IMR-90 (cell line): ENCODE measurements at regions not wholly inside any gene's neighbourhood (a gene's known extent, or its start where the extent isn't known, plus 50 kb on each side); places are given as distances from the start of the nearest gene placed in this dataset.

Source experiments
- ATAC-seq: fragments of 200-7000 bp; cut with Tn5 transposase; 2 replicates; pipeline ENCODE4 v1.9.1; 2020; ENCODE audit warnings: low read depth, mild to moderate bottlenecking, moderate library complexity
- BruUV-seq: library from RNA; stranded (reverse); fragments of 400-500 nt; replicated peaks from 2 replicates; lab custom pipeline; 2021; lab: Mats Ljungman, UMichigan
- CTCF ChIA-PET: fragments of 300-600 bp; formaldehyde crosslinking; extraction: SDS; loops from one replicate; lab custom pipeline; 2021; ENCODE audit warnings: antibody characterized with exemption; lab: Yijun Ruan, JAX
- POLR2A ChIA-PET: fragments of 300-600 bp; sonication (Branson Sonifier 250); formaldehyde crosslinking; loops from one replicate; lab custom pipeline; 2022; ENCODE audit warnings: antibody characterized with exemption; ENCODE audit not compliant: unreplicated experiment; lab: Charles Lee
- DNase-seq: peaks from one replicate; pipeline ENCODE4 v3.0.0; 2013
- H2AFZ ChIP-seq: replicated peaks from 2 replicates; pipeline ENCODE3; 2013; ENCODE audit warnings: low read length, mild to moderate bottlenecking; ENCODE audit not compliant: poor library complexity
- H2AK5ac ChIP-seq: 2 replicates; pipeline ENCODE4 v1.6.1; 2013; ENCODE audit warnings: low read depth, low read length, inconsistent platforms
- H2AK9ac ChIP-seq: replicated peaks from 2 replicates; pipeline ENCODE3; 2013; ENCODE audit warnings: mild to moderate bottlenecking, low read depth, low read length, moderate library complexity; ENCODE audit not compliant: poor library complexity
- H2BK120ac ChIP-seq: 2 replicates; pipeline ENCODE4 v1.6.1; 2013; ENCODE audit warnings: low read depth, low read length, inconsistent platforms
- H2BK15ac ChIP-seq: 3 replicates; pipeline ENCODE4 v1.6.1; 2013; ENCODE audit warnings: low read depth, low read length, inconsistent platforms
- H2BK20ac ChIP-seq: 2 replicates; pipeline ENCODE4 v1.6.1; 2013; ENCODE audit warnings: low read depth, mild to moderate bottlenecking, inconsistent platforms, low read length, moderate library complexity
- H2BK5ac ChIP-seq: 2 replicates; pipeline ENCODE4 v1.6.1; 2013; ENCODE audit warnings: mild to moderate bottlenecking, low read depth, low read length, inconsistent platforms; ENCODE audit not compliant: poor library complexity, severe bottlenecking
- H3K14ac ChIP-seq: replicated peaks from 2 replicates; pipeline ENCODE4 v1.6.1; 2013; ENCODE audit warnings: low read depth, low read length, inconsistent platforms
- H3K18ac ChIP-seq: 2 replicates; pipeline ENCODE4 v1.6.1; 2013; ENCODE audit warnings: low read depth, low read length, control low read depth
- H3K23ac ChIP-seq: 2 replicates; pipeline ENCODE4 v1.6.1; 2013; ENCODE audit warnings: low read depth, low read length, inconsistent platforms
- H3K27ac ChIP-seq: 2 replicates; pipeline ENCODE4 v1.5.1; 2013; ENCODE audit warnings: mild to moderate bottlenecking, control low read depth, low read length; ENCODE audit not compliant: insufficient read depth
- H3K27me3 ChIP-seq: 2 replicates; pipeline ENCODE4 v1.6.1; 2013; ENCODE audit warnings: low read length; ENCODE audit not compliant: control insufficient read depth, insufficient read depth
- H3K36me3 ChIP-seq: 2 replicates; pipeline ENCODE4 v1.6.1; 2013; ENCODE audit warnings: low read length, mixed read lengths; ENCODE audit not compliant: control insufficient read depth, insufficient read depth
- H3K4ac ChIP-seq: 2 replicates; pipeline ENCODE4 v1.6.1; 2013; ENCODE audit warnings: low read depth, low read length, inconsistent platforms
- H3K4me1 ChIP-seq: 2 replicates; pipeline ENCODE4 v1.6.1; 2013; ENCODE audit warnings: low read length, mixed read lengths; ENCODE audit not compliant: control insufficient read depth, insufficient read depth
- H3K4me2 ChIP-seq: 2 replicates; pipeline ENCODE4 v1.6.1; 2013; ENCODE audit warnings: low read depth, mild to moderate bottlenecking, control low read depth, low read length, moderate library complexity
- H3K4me3 ChIP-seq: 2 replicates; pipeline ENCODE4 v1.5.1; 2013; ENCODE audit warnings: low read depth, mild to moderate bottlenecking, control low read depth, low read length, moderate library complexity; ENCODE audit not compliant: insufficient read depth
- H3K56ac ChIP-seq: 2 replicates; pipeline ENCODE4 v1.6.1; 2013; ENCODE audit warnings: low read length, inconsistent platforms; ENCODE audit not compliant: insufficient read depth; ENCODE audit errors: extremely low read depth
- H3K79me1 ChIP-seq, 2 experiments: 2 replicates each; pipeline ENCODE4 v1.6.1; 2013; ENCODE audit warnings: low read length in 2 of 2, inconsistent platforms in 1 of 2, low read depth in 1 of 2
- H3K9ac ChIP-seq: 2 replicates; pipeline ENCODE4 v1.6.1; 2013; ENCODE audit warnings: low read depth, low read length, control low read depth
- H3K9me1 ChIP-seq: 2 replicates; pipeline ENCODE4 v1.6.1; 2013; ENCODE audit warnings: low read length, inconsistent platforms; ENCODE audit not compliant: insufficient read depth
- H3K9me3 ChIP-seq: 2 replicates; pipeline ENCODE4 v1.6.1; 2013; ENCODE audit warnings: low read length; ENCODE audit not compliant: control insufficient read depth, insufficient read depth
- H4K20me1 ChIP-seq: 2 replicates; pipeline ENCODE4 v1.6.1; 2013; ENCODE audit warnings: low read length, inconsistent platforms; ENCODE audit not compliant: insufficient read depth
- H4K5ac ChIP-seq: 2 replicates; pipeline ENCODE4 v1.6.1; 2013; ENCODE audit warnings: mild to moderate bottlenecking, low read depth, low read length, control low read depth
- H4K8ac ChIP-seq, 2 experiments: 2 replicates each; pipeline ENCODE4 v1.6.1; 2013; ENCODE audit warnings: low read depth in 2 of 2, low read length in 2 of 2, control low read depth in 1 of 2, inconsistent platforms in 1 of 2
- H4K91ac ChIP-seq: 2 replicates; pipeline ENCODE4 v1.6.1; 2013; ENCODE audit warnings: low read depth, low read length, inconsistent platforms; ENCODE audit not compliant: insufficient read depth
- BHLHE40 ChIP-seq: fragments of 150-350 bp; IDR thresholded peaks from 2 replicates; pipeline ENCODE4 v1.6.1; 2016; ENCODE audit warnings: mild to moderate bottlenecking, low read depth, low read length
- CEBPB ChIP-seq: IDR thresholded peaks from 2 replicates; pipeline ENCODE4 v1.6.1; 2012; ENCODE audit warnings: low read depth, low read length, improper control_type of control experiment
- CHD1 ChIP-seq: IDR thresholded peaks from 2 replicates; pipeline ENCODE4 v1.6.1; 2012; ENCODE audit warnings: low read depth, low read length, improper control_type of control experiment
- ELK1 ChIP-seq: fragments of 150-350 bp; IDR thresholded peaks from 2 replicates; pipeline ENCODE4 v1.6.1; 2016; ENCODE audit warnings: low read depth, mild to moderate bottlenecking, low read length, moderate library complexity, borderline replicate concordance
- FOS ChIP-seq: fragments of 150-350 bp; IDR thresholded peaks from 2 replicates; pipeline ENCODE4 v1.6.1; 2016; ENCODE audit warnings: low read depth, low read length
- MAFK ChIP-seq: IDR thresholded peaks from 2 replicates; pipeline ENCODE4 v1.6.1; 2012; ENCODE audit warnings: low read depth, low read length, improper control_type of control experiment
- MAZ ChIP-seq: IDR thresholded peaks from 2 replicates; pipeline ENCODE4 v1.6.1; 2012; ENCODE audit warnings: low read depth, mild to moderate bottlenecking, low read length, improper control_type of control experiment, moderate library complexity, borderline replicate concordance
- NFE2L2 ChIP-seq: fragments of 150-350 bp; IDR thresholded peaks from 2 replicates; pipeline ENCODE4 v1.6.1; 2016; ENCODE audit warnings: low read depth, mild to moderate bottlenecking, low read length
- POLR2A ChIP-seq: IDR thresholded peaks from 2 replicates; pipeline ENCODE4 v1.6.1; 2012; ENCODE audit warnings: mild to moderate bottlenecking, low read depth, low read length
- RAD21 ChIP-seq: IDR thresholded peaks from 2 replicates; pipeline ENCODE4 v1.6.1; 2012; ENCODE audit warnings: low read length, improper control_type of control experiment
- RFX5 ChIP-seq: IDR thresholded peaks from 2 replicates; pipeline ENCODE4 v1.8.0; 2012; ENCODE audit warnings: low read depth, mild to moderate bottlenecking, low read length, moderate library complexity
- SMC3 ChIP-seq: fragments of 150-350 bp; IDR thresholded peaks from 2 replicates; pipeline ENCODE4 v1.6.1; 2016; ENCODE audit warnings: low read depth, mild to moderate bottlenecking, antibody characterized with exemption, low read length, moderate library complexity
- USF2 ChIP-seq: fragments of 150-350 bp; IDR thresholded peaks from 2 replicates; pipeline ENCODE4 v1.6.1; 2017; ENCODE audit warnings: mild to moderate bottlenecking, antibody characterized with exemption, low read length, low read depth
- dilution Hi-C: fragments of 300-500 bp; cut with HindIII; formaldehyde crosslinking; loops from one replicate; pipeline ENCODE4 v1.14.3; 2018; ENCODE audit warnings: low sequenced_read_pairs; ENCODE audit not compliant: unreplicated experiment
- in situ Hi-C: fragments of 300-500 bp; cut with MboI; formaldehyde crosslinking; loops from 3 replicates; pipeline ENCODE4 v1.14.3; 2019; ENCODE audit warnings: low sequenced_read_pairs, inconsistent platforms, mixed read lengths
- intact Hi-C: fragments of 100-400 bp; cut with micrococcal nuclease; formaldehyde crosslinking; loops from 2 replicates; pipeline ENCODE4 v1.10.0; 2022
- TF ChIP-seq, protein P1 (sequence below): conservative IDR thresholded peaks from 2 replicates; pipeline ENCODE4 v1.5.1; 2012; ENCODE audit warnings: mild to moderate bottlenecking, low read depth, low read length, improper control_type of control experiment

DNA sequence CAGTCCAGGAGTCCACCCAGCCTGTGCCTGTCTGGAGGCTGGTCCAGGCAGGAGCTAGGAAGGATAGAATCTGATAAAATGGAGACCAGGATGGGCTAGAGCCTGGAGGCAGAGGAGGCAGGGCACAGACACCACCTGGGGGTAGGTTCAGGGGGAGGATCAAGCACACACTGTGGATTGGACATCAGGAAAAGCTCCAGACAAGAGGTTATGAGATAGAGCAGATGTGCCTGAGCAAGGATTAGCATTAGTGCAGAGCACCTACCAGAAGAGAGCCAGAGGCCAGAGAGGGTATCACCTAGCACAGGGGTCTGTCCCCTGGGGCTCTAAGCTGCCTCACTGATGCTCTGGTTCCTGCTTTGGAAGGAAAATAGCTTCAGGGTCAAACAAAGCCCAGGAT lies 216.7 kb upstream of the ZC3H12A start:
- H3K27ac ChIP-seq = no peak overlapping the region
- no peak overlapping the region for H3K18ac ChIP-seq
- no peak overlapping the region for H3K56ac ChIP-seq
- no peaks in the 10 kb centered on the region for H4K20me1 ChIP-seq
- H3K23ac ChIP-seq = no peak overlapping the region
- no peaks in the 10 kb centered on the region for H3K4me1 ChIP-seq
- dilution Hi-C loops (no loop called here), in situ Hi-C loops (no loop called here), intact Hi-C loops (no loop called here)
- H3K9ac ChIP-seq = no peak overlapping the region
- no peaks in the 10 kb centered on the region for H3K9me3 ChIP-seq
- no peaks in the 10 kb centered on the region for H3K9me1 ChIP-seq
- no peak for ATAC-seq
- no peak overlapping the region for H3K4me2 ChIP-seq
- DNase-seq = no peak
- no peaks in the 10 kb centered on the region for H3K36me3 ChIP-seq
- no peak overlapping the region for H2BK5ac ChIP-seq
- H4K5ac ChIP-seq = no peak overlapping the region
- ChIA-PET POLR2A (no interaction called here), CTCF (no interaction called here)
- no TSS peak for BruUV-seq
- no peak overlapping the region for H2BK15ac ChIP-seq
- no peak overlapping the region for H3K4ac ChIP-seq
- H2AK5ac ChIP-seq = no peak overlapping the region
- TF ChIP-seq MAZ (no peak), FOS (no peak), BHLHE40 (no peak), MAFK (no peak), NFE2L2 (no peak), USF2 (no peak), RFX5 (no peak), ELK1 (no peak), POLR2A (no peak), CHD1 (no peak), SMC3 (no peak), CEBPB (no peak), RAD21 (no peak)
- TF ChIP-seq, protein P1, sequence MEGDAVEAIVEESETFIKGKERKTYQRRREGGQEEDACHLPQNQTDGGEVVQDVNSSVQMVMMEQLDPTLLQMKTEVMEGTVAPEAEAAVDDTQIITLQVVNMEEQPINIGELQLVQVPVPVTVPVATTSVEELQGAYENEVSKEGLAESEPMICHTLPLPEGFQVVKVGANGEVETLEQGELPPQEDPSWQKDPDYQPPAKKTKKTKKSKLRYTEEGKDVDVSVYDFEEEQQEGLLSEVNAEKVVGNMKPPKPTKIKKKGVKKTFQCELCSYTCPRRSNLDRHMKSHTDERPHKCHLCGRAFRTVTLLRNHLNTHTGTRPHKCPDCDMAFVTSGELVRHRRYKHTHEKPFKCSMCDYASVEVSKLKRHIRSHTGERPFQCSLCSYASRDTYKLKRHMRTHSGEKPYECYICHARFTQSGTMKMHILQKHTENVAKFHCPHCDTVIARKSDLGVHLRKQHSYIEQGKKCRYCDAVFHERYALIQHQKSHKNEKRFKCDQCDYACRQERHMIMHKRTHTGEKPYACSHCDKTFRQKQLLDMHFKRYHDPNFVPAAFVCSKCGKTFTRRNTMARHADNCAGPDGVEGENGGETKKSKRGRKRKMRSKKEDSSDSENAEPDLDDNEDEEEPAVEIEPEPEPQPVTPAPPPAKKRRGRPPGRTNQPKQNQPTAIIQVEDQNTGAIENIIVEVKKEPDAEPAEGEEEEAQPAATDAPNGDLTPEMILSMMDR = no peak
- no peak overlapping the region for H4K91ac ChIP-seq
- H3K14ac ChIP-seq = no peak overlapping the region
- H2BK120ac ChIP-seq = no peak overlapping the region
- no peak overlapping the region for H2BK20ac ChIP-seq
- H3K27me3 ChIP-seq = no peaks in the 10 kb centered on the region
- no peak overlapping the region for H3K4me3 ChIP-seq
- H3K79me1 ChIP-seq = no peaks in the 10 kb centered on the region
- H2AK9ac ChIP-seq = no peak overlapping the region
- H4K8ac ChIP-seq = no peak overlapping the region
- no peak overlapping the region for H2AFZ ChIP-seq
